ENCODE measurements at regions not wholly inside any gene's neighbourhood (a gene's known extent, or its start where the extent isn't known, plus 50 kb on each side); places are given as distances from the start of the nearest gene placed in this dataset.

DNA sequence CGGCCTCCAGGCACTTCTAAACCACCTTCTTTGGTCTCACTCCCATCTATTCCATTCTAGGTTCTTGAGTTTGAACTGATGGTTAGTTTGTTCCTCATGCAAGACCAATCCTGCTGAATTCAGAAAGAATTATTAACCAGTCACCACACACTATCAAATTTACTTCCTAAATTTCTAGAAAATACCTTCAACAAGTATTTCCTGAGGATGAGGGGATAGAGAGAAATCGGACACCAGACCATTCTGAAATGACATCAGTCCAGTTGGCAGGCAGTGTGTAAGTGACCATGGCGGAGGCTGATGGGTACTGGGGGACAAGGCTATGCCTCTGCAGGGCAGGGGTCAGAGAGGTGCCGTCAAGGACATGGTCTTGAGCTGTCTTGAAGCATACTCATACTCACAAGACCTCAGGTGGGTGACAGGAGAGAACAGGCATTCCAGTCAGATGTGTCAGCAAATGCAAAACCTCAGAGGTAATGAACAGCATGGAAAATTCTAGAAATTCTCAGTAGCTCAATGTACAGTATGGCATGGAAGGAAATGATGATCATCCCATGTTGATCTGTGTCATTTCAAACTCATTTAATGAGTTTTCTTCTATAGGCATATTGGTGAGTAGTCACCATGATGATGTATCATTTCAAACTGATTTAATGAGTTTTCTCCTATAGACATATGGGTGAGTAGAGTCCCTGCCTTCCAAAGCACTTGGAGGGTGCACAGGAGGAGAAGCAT, 119.6 kb downstream of the DDX1 start:
- Histone ChIP-seq H3K36me3 (ENCODE audit: insufficient read depth) (no peaks in the 10 kb centered on the region), H3K4me3 (no peak overlapping the region), H3K79me2 (replicated peaks; ENCODE audit: insufficient read depth) (no peaks in the 10 kb centered on the region), H2AFZ (no peak overlapping the region), H4K20me1 (replicated peaks; ENCODE audit: insufficient read depth) (no peaks in the 10 kb centered on the region), H3F3A (replicated peaks; ENCODE audit: low read depth) (no peaks in the 10 kb centered on the region), H3K4me2 (no peak overlapping the region), H3K9me2 (ENCODE audit: insufficient read depth) (0 out of 2 replicates have a peak, but pooled peaks cover 4% of the 10 kb centered on the region), H3K27me3 (ENCODE audit: insufficient read depth) (no peaks in the 10 kb centered on the region), H3K27ac (ENCODE audit: low read depth) (no peak overlapping the region), H3K4me1 (ENCODE audit: insufficient read depth) (no peaks in the 10 kb centered on the region)
- Mint-ChIP-seq H3K9me3 (no peaks in the 10 kb centered on the region; the same call in 1 of the 3 replicates), H3K27ac (no peak overlapping the region), H3K27me3 (ENCODE audit: insufficient read depth, low read depth, poor library complexity) (no peaks in the 10 kb centered on the region), H3K4me1 (no peaks in the 10 kb centered on the region), H3K4me3 (no peak overlapping the region), H3K36me3 (ENCODE audit: low read depth) (no peaks in the 10 kb centered on the region)
- TF ChIP-seq ZNF114 (CRISPR knock-in tag; IDR thresholded peaks at IDR 0.05) (no peak), EZH2phosphoT487 (IDR thresholded peaks at IDR 0.05; ENCODE audit: unreplicated experiment) (no peak), JUNB (IDR thresholded peaks at IDR 0.05; ENCODE audit: unreplicated experiment) (no peak)
- no peak for ATAC-seq
- no peak for DNase-seq (ENCODE audit: low spot score)

- H2AFZ ChIP-seq, result no peak overlapping the region
- no peaks in the 10 kb centered on the region for H3F3A ChIP-seq (replicated peaks; ENCODE audit: low read depth)
- H3K79me2 ChIP-seq (replicated peaks; ENCODE audit: insufficient read depth), result no peaks in the 10 kb centered on the region
- Mint-ChIP-seq H3K27ac (no peak overlapping the region), H3K36me3 (ENCODE audit: low read depth) (no peaks in the 10 kb centered on the region), H3K4me3 (no peak overlapping the region), H3K27me3 (ENCODE audit: insufficient read depth, low read depth, poor library complexity) (no peaks in the 10 kb centered on the region), H3K9me3 (no peaks in the 10 kb centered on the region; the same call in 1 of the 3 replicates), H3K4me1 (no peaks in the 10 kb centered on the region)
- no peak overlapping the region for H3K4me2 ChIP-seq
- no peaks in the 10 kb centered on the region for H4K20me1 ChIP-seq (replicated peaks; ENCODE audit: insufficient read depth)
- no peaks in the 10 kb centered on the region for H3K9me2 ChIP-seq (ENCODE audit: insufficient read depth)
- DNase-seq (ENCODE audit: low spot score), result no peak
- TF ChIP-seq ZNF114 (CRISPR knock-in tag; IDR thresholded peaks at IDR 0.05), result no peak
- TF ChIP-seq, protein P1, sequence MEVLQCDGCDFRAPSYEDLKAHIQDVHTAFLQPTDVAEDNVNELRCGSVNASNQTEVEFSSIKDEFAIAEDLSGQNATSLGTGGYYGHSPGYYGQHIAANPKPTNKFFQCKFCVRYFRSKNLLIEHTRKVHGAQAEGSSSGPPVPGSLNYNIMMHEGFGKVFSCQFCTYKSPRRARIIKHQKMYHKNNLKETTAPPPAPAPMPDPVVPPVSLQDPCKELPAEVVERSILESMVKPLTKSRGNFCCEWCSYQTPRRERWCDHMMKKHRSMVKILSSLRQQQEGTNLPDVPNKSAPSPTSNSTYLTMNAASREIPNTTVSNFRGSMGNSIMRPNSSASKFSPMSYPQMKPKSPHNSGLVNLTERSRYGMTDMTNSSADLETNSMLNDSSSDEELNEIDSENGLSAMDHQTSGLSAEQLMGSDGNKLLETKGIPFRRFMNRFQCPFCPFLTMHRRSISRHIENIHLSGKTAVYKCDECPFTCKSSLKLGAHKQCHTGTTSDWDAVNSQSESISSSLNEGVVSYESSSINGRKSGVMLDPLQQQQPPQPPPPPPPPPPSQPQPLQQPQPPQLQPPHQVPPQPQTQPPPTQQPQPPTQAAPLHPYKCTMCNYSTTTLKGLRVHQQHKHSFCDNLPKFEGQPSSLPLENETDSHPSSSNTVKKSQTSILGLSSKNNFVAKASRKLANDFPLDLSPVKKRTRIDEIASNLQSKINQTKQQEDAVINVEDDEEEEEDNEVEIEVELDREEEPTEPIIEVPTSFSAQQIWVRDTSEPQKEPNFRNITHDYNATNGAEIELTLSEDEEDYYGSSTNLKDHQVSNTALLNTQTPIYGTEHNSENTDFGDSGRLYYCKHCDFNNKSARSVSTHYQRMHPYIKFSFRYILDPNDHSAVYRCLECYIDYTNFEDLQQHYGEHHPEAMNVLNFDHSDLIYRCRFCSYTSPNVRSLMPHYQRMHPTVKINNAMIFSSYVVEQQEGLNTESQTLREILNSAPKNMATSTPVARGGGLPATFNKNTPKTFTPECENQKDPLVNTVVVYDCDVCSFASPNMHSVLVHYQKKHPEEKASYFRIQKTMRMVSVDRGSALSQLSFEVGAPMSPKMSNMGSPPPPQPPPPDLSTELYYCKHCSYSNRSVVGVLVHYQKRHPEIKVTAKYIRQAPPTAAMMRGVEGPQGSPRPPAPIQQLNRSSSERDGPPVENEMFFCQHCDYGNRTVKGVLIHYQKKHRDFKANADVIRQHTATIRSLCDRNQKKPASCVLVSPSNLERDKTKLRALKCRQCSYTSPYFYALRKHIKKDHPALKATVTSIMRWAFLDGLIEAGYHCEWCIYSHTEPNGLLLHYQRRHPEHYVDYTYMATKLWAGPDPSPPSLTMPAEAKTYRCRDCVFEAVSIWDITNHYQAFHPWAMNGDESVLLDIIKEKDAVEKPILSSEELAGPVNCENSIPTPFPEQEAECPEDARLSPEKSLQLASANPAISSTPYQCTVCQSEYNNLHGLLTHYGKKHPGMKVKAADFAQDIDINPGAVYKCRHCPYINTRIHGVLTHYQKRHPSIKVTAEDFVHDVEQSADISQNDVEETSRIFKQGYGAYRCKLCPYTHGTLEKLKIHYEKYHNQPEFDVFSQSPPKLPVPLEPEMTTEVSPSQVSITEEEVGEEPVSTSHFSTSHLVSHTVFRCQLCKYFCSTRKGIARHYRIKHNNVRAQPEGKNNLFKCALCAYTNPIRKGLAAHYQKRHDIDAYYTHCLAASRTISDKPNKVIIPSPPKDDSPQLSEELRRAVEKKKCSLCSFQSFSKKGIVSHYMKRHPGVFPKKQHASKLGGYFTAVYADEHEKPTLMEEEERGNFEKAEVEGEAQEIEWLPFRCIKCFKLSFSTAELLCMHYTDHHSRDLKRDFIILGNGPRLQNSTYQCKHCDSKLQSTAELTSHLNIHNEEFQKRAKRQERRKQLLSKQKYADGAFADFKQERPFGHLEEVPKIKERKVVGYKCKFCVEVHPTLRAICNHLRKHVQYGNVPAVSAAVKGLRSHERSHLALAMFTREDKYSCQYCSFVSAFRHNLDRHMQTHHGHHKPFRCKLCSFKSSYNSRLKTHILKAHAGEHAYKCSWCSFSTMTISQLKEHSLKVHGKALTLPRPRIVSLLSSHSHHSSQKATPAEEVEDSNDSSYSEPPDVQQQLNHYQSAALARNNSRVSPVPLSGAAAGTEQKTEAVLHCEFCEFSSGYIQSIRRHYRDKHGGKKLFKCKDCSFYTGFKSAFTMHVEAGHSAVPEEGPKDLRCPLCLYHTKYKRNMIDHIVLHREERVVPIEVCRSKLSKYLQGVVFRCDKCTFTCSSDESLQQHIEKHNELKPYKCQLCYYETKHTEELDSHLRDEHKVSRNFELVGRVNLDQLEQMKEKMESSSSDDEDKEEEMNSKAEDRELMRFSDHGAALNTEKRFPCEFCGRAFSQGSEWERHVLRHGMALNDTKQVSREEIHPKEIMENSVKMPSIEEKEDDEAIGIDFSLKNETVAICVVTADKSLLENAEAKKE (CRISPR knock-in tag; IDR thresholded peaks at IDR 0.05), result no peak
- H3K4me1 ChIP-seq (ENCODE audit: insufficient read depth), result no peaks in the 10 kb centered on the region
- no peaks in the 10 kb centered on the region for H3K36me3 ChIP-seq (ENCODE audit: insufficient read depth)
- H3K27ac ChIP-seq (ENCODE audit: low read depth), result no peak overlapping the region
- H3K4me3 ChIP-seq, result no peak overlapping the region
- no peaks in the 10 kb centered on the region for H3K27me3 ChIP-seq (ENCODE audit: insufficient read depth)
- ATAC-seq, result no peak
Measured at GRCh38 chr2:15712551-15713342, 121.1 kb downstream of the DDX1 start.

Data from GM23338 (cell line).